DMS 273 (cell line): ENCODE measurements at regions not wholly inside any gene's neighbourhood (a gene's known extent, or its start where the extent isn't known, plus 50 kb on each side); places are given as distances from the start of the nearest gene placed in this dataset.

Experiments
- DNase-seq: peaks from one replicate; lab custom pipeline; 2025; ENCODE audit not compliant: unreplicated experiment; lab: John Stamatoyannopoulos, UW

GRCh38 chr17:77391668-77392375, 251.1 kb downstream of the SEC14L1 start:
- no peak for DNase-seq

GRCh38 chr17:77392376-77393273, 251.9 kb downstream of the SEC14L1 start:
- DNase-seq = no peak

DNA sequence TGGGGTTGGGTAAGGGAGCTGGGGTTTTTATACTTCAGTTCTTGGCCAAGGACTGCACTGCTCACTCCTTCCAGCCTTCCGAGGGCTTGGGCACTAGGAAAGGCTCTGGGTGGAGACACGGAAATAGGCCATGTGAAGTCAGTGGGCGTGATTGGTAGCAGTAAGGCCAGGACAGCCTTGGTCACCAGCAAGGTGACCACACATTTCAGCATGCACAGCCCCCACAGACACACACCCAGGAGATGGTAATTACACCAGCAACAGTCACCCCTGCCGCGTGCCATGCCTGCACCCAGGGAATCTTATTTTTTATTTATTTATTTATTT, 252.5 kb downstream of the SEC14L1 start:
- no peak for DNase-seq

GRCh38 chr17:77393867-77394539, 253.2 kb downstream of the SEC14L1 start:
- no peak for DNase-seq

DNA sequence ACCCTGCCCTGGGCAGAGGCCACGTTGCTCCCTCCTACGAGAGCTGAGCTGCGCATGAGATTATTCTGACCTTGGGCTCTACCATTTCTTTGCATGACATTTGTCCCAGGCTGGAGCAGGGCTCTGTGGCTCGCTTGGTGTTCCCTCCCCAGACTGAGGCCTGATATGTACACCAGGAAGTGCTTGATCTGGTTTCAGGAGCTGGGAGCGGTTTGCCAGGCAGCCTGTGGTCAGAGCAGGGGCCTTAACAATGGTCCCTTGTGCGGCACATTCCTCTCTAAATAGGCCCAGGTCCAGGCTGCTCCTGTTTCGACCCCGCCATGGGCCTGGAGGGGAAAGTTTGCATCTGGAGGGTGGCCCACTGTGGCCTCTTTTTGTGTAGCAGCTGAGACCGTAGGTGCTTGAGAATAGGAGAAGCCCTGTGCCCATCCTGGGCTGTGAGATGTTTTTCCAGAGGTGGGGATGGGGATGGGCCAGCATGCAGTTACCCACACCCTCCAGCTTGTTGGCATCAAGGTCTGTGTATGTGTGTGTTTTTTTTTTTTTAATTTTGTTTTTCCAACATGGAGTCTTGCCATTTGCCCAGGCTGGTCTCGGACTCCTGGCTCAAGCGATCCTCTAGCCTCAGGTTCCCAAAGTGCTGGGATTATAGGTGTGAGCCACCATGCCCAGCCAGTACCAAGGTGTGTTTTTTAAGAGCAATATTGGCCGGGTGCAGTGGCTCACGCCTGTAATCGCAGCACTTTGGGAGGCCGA, 253.9 kb downstream of the SEC14L1 start:
- no peak for DNase-seq

DNA sequence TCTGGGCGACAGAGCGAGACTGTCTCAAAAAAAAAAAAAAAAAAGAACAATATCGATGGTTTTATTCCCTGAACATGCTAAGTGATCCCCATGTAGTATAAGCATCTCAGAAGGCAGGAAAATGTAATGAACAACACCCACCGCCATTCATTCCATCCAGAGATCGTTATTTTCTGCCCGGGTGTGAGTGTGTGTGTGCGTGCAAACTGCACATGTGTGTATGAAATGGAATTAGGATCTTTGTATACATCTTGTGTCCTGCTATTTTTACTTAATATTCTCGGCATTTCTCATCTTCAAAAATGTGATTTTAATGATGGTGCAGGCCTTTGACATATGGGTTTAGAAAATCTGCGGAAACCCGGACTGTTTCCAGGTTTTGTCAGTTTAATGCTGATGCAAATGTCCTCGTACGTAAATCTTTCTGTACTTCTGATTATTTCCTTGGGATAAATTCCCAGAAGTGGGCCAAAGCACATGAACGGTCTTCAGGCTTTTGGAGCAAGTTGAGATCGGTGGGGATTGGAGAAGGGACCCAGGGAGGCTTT, 254.8 kb downstream of the SEC14L1 start:
- DNase-seq = no peak

GRCh38 chr17:77396610-77397009, 255.8 kb downstream of the SEC14L1 start:
- DNase-seq = no peak

GRCh38 chr17:77398274-77398673, 257.5 kb downstream of the SEC14L1 start:
- DNase-seq = no peak

DNA sequence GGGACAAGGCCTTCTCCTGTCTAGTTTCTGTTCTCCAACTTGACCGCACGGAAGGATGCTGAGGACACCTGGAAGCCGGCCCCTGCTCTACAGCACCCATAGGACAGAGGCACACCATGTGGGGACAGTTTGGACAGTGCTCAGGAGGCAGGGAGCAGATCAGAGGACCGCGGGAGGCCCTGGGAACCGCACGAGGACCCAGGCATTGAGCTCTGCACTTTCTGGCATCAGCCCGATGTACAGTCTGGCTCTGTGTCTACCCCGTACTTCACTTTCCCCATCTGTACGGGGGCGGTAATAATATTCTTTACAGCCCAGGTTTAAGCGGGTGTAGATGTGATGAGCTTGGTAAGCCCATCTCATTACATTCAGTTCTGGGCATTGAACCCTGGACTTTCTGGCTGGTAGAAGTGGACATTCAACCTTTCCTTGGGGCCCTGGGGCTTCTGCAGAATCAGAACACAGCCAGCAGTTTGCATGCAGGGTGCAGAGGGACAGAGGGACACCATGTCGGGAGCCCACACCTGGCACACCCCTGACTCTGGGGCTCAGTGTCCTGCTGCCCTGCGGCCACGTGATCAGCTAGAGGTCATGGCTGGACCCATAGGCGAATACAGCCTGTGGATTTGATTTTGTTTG, 258.7 kb downstream of the SEC14L1 start:
- DNase-seq = no peak

- peak; percentile 90 for DNase-seq
These were observed 259.7 kb downstream of the SEC14L1 start for GRCh38 chr17:77400445-77400870.

GRCh38 chr17:77402159-77402731, 261.5 kb downstream of the SEC14L1 start:
- DNase-seq = no peak

- DNase-seq = no peak
These were observed 263.1 kb downstream of the SEC14L1 start for GRCh38 chr17:77403854-77404253.

- DNase-seq = no peak
These were observed 264.2 kb downstream of the SEC14L1 start for GRCh38 chr17:77404812-77405581.

- DNase-seq = no peak
These were observed 265.3 kb downstream of the SEC14L1 start for GRCh38 chr17:77405867-77406732.

DNA sequence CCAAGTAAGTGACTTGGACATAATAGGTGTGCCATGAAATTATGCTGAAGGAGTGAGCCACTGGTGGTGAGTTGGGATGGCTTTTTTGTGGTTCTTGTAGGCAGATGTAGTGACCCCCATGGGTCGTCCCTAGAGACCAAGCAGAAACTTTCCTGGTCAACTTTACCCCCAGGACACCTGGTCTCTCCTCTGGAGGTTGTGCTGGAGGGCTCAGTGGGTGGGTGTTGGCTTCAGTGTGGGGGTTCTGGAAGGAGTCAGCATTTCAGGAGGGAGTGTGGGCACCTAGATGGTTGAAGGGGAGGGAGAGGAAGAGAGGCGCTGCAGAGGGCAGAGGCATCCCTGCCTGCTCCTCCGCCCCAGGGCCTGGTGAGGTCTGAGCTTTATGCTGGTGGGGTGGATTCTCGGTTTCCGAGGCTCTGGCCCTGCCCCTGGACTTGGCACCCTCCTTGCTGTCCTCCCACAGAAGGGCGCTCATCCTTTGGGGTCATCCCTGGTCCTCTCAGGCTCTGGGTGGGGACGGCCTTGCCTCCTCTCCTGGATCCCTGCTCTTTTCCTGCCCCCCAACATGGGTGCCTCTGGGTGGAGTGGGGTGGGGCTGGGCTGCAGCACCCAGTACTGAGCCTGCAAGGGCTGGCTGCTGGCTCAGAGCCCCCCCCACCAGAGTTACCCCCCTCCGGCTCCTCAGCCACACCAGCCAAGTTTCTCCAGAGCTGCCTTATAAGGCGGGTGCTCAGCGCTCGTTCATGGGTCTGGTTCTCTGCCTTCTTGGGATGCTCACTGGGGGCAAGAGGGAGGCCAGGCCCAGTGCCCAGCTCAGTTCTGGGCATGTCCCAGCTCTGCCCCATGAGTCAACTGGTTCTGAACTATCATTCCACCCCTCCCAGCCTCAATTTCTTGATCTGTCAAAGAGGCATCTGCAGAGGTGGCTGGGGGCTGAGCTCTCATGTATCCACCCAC, 266.8 kb downstream of the SEC14L1 start:
- DNase-seq = no peak

- DNase-seq = no peak
These were observed 267.5 kb downstream of the SEC14L1 start for GRCh38 chr17:77408284-77408683.
